PC-9 (cell line): ENCODE measurements at regions not wholly inside any gene's neighbourhood (a gene's known extent, or its start where the extent isn't known, plus 50 kb on each side); places are given as distances from the start of the nearest gene placed in this dataset.

Experiments
- BruUV-seq: library from RNA; stranded (reverse); fragments of 400-500 nt; replicated peaks from 2 replicates; lab custom pipeline; 2021; lab: Mats Ljungman, UMichigan
- CTCF ChIA-PET: fragments of 300-600 bp; sonication (Branson Sonifier 250); formaldehyde crosslinking; loops from one replicate; lab custom pipeline; 2022; ENCODE audit warnings: antibody characterized with exemption; lab: Charles Lee
- POLR2A ChIA-PET: fragments of 300-600 bp; sonication (Branson Sonifier 250); formaldehyde crosslinking; loops from one replicate; lab custom pipeline; 2022; ENCODE audit warnings: antibody characterized with exemption; ENCODE audit not compliant: unreplicated experiment; lab: Charles Lee
- DNase-seq, 2 experiments: peaks; one replicate each; pipeline versions ENCODE4 v3.0.0 to v3.0.0-alpha.2; 2015 to 2022; ENCODE audit warnings: mixed read lengths in 1 of 2
- H2AFZ ChIP-seq: fragments of 200-600 bp; sonication (generic); 2 replicates; pipeline ENCODE4 v1.8.1; 2017; ENCODE audit warnings: antibody characterized with exemption
- H3F3A ChIP-seq: fragments of 200-600 bp; sonication (generic); 2 replicates; pipeline ENCODE4 v1.8.1; 2017; ENCODE audit warnings: antibody characterized with exemption, mild to moderate bottlenecking, low read depth; ENCODE audit not compliant: insufficient read depth
- H3K27ac ChIP-seq: fragments of 200-600 bp; sonication (generic); 2 replicates; pipeline ENCODE4 v1.6.1; 2016; ENCODE audit warnings: mixed run types
- H3K27me3 ChIP-seq: fragments of 200-600 bp; sonication (generic); 2 replicates; pipeline ENCODE4 v1.6.1; 2016; ENCODE audit warnings: low read depth, mixed run types; ENCODE audit not compliant: insufficient read depth
- H3K36me3 ChIP-seq: fragments of 200-600 bp; sonication (generic); 2 replicates; pipeline ENCODE4 v1.6.1; 2016; ENCODE audit warnings: low read depth, mixed run types
- H3K4me1 ChIP-seq: fragments of 200-600 bp; sonication (generic); replicated peaks from 2 replicates; pipeline ENCODE4 v1.6.1; 2016; ENCODE audit warnings: mixed run types; ENCODE audit not compliant: insufficient read depth
- H3K4me2 ChIP-seq: fragments of 200-600 bp; sonication (generic); 2 replicates; pipeline ENCODE4 v1.6.1; 2017; ENCODE audit warnings: mixed run types
- H3K4me3 ChIP-seq: fragments of 200-600 bp; sonication (generic); 2 replicates; pipeline ENCODE4 v1.6.1; 2016; ENCODE audit warnings: mixed run types
- H3K79me2 ChIP-seq: fragments of 200-600 bp; sonication (generic); 2 replicates; pipeline ENCODE4 v1.6.1; 2017; ENCODE audit warnings: low read depth, mixed run types
- H3K9me2 ChIP-seq: fragments of 200-600 bp; sonication (generic); 2 replicates; pipeline ENCODE4 v1.8.1; 2017; ENCODE audit warnings: mild to moderate bottlenecking; ENCODE audit not compliant: insufficient read depth
- H3K9me3 ChIP-seq: fragments of 200-600 bp; sonication (generic); 2 replicates; pipeline ENCODE4 v1.8.1; 2016; ENCODE audit warnings: low read depth; ENCODE audit not compliant: insufficient read depth
- H4K20me1 ChIP-seq: fragments of 200-600 bp; sonication (generic); 2 replicates; pipeline ENCODE4 v1.8.1; 2017; ENCODE audit not compliant: insufficient read depth
- EZH2 ChIP-seq: fragments of 200-600 bp; sonication (generic); IDR thresholded peaks from 2 replicates; pipeline ENCODE4 v1.8.0; 2017; ENCODE audit warnings: antibody characterized with exemption, low read depth
- intact Hi-C: fragments of 100-400 bp; cut with micrococcal nuclease; formaldehyde crosslinking; loops from one replicate; pipeline ENCODE4 v1.10.0; 2022; ENCODE audit not compliant: unreplicated experiment
- TF ChIP-seq, protein P1 (sequence below): fragments of 200-600 bp; sonication (generic); conservative IDR thresholded peaks from 2 replicates; pipeline ENCODE4 v1.6.1; 2017; ENCODE audit warnings: mixed run types, antibody characterized with exemption, mild to moderate bottlenecking, moderate library complexity

DNA sequence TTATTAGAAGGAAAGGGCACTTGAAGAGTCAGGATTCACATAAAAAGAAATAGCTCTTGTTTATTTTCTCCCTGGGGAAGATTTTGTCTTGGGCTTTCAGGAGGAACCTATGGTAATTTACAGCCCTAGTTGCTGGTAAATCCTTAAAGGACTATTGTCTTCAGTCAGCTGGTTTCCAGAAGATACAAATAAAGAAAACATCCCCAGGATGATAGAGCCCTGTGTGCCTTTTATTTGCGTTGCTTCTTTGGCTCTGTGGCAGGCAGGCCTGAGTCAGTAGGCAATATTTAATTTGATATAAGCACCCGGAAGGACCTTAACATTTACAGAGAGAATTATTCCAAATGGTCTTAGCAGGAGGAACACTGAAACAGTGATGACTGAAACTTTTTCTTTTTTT lies 131.0 kb upstream of the SLC34A2 start:
- Histone ChIP-seq H3F3A (no peaks in the 10 kb centered on the region), H3K4me3 (no peak overlapping the region), H3K79me2 (no peaks in the 10 kb centered on the region), H4K20me1 (no peaks in the 10 kb centered on the region), H3K4me1 (no peaks in the 10 kb centered on the region), H3K4me2 (no peak overlapping the region), H3K27ac (no peak overlapping the region), H3K9me3 (no peaks in the 10 kb centered on the region), H2AFZ (no peak overlapping the region), H3K27me3 (no peaks in the 10 kb centered on the region), H3K9me2 (no peaks in the 10 kb centered on the region), H3K36me3 (no peaks in the 10 kb centered on the region)
- intact Hi-C loops = no loop called here
- ChIA-PET CTCF (no interaction called here), POLR2A (no interaction called here)
- no peak for DNase-seq
- no TSS peak for BruUV-seq
- TF ChIP-seq, protein P1, sequence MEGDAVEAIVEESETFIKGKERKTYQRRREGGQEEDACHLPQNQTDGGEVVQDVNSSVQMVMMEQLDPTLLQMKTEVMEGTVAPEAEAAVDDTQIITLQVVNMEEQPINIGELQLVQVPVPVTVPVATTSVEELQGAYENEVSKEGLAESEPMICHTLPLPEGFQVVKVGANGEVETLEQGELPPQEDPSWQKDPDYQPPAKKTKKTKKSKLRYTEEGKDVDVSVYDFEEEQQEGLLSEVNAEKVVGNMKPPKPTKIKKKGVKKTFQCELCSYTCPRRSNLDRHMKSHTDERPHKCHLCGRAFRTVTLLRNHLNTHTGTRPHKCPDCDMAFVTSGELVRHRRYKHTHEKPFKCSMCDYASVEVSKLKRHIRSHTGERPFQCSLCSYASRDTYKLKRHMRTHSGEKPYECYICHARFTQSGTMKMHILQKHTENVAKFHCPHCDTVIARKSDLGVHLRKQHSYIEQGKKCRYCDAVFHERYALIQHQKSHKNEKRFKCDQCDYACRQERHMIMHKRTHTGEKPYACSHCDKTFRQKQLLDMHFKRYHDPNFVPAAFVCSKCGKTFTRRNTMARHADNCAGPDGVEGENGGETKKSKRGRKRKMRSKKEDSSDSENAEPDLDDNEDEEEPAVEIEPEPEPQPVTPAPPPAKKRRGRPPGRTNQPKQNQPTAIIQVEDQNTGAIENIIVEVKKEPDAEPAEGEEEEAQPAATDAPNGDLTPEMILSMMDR = no peak
- no peak for TF ChIP-seq EZH2

DNA sequence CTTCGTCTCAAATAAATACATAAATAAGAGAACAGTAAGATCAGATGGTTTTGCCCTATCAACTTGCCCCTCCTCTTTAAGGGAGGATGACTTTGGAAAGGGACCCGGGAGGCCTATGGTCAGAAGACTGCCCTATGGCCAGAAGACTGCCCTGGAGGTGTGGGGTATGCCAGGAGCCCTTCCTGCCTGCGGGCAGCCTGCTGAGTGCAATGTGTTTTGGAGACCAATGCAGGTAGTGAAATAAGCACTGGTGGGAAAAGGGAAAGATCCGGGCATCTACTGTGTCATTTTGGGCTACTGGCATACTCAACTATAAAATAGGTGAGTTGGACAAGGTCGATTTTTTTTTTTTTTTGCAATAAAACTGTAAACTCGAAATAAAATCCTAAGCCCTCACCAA lies 129.8 kb upstream of the SLC34A2 start:
- no peak for DNase-seq
- no peaks in the 10 kb centered on the region for H3K36me3 ChIP-seq
- intact Hi-C loops = no loop called here
- no peaks in the 10 kb centered on the region for H3F3A ChIP-seq
- ChIA-PET POLR2A (no interaction called here), CTCF (no interaction called here)
- no peaks in the 10 kb centered on the region for H3K4me1 ChIP-seq
- no peak overlapping the region for H3K4me2 ChIP-seq
- H2AFZ ChIP-seq = no peak overlapping the region
- BruUV-seq = no TSS peak
- H3K4me3 ChIP-seq = no peak overlapping the region
- no peaks in the 10 kb centered on the region for H3K9me2 ChIP-seq
- TF ChIP-seq, protein P1 = no peak
- TF ChIP-seq EZH2 = no peak
- H4K20me1 ChIP-seq = no peaks in the 10 kb centered on the region
- H3K79me2 ChIP-seq = no peaks in the 10 kb centered on the region
- H3K27ac ChIP-seq = no peak overlapping the region
- no peaks in the 10 kb centered on the region for H3K27me3 ChIP-seq
- no peaks in the 10 kb centered on the region for H3K9me3 ChIP-seq

DNA sequence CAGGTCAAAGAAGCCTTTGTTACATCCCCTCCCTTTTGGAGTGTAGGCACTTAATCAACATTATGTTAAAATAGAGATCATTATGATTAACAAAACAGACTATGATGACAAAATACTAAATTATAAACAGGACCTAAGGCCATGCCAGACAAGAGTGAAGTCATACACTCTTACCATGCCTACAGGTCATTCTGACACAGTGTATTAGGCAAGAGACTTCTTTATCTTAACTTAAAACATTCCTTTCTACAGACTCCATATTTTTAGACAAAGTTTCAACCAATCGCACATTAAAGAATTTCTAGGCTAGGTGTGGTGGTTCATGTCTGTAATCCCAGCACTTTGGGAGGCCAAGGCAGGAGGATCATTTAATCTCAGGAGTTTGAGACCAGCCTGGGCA lies 128.6 kb upstream of the SLC34A2 start:
- no TSS peak for BruUV-seq
- peak in 1 of 2 experiments; percentile 40 for DNase-seq
- CTCF ChIA-PET = interaction anchor here (0.7 kb wide), 1 partner anchor 265 kb away, joined by 4 read pairs; no protein-coding TSS in a partner anchor

More for the DNA sequence above, 128.6 kb upstream of the SLC34A2 start:
- no peaks in the 10 kb centered on the region for H3K27me3 ChIP-seq
- intact Hi-C loops = no loop called here
- H3K9me3 ChIP-seq = no peaks in the 10 kb centered on the region
- TF ChIP-seq EZH2 = no peak
- TF ChIP-seq, protein P1 = no peak
- no peaks in the 10 kb centered on the region for H3F3A ChIP-seq
- no peaks in the 10 kb centered on the region for H4K20me1 ChIP-seq
- H2AFZ ChIP-seq = no peak overlapping the region
- H3K36me3 ChIP-seq = no peaks in the 10 kb centered on the region
- no peak overlapping the region for H3K4me2 ChIP-seq
- no peaks in the 10 kb centered on the region for H3K79me2 ChIP-seq
- H3K27ac ChIP-seq = no peak overlapping the region
- H3K9me2 ChIP-seq = no peaks in the 10 kb centered on the region
- no peak overlapping the region for H3K4me3 ChIP-seq
- H3K4me1 ChIP-seq = no peaks in the 10 kb centered on the region
- POLR2A ChIA-PET = no interaction called here
